ENCODE measurements at regions not wholly inside any gene's neighbourhood (a gene's known extent, or its start where the extent isn't known, plus 50 kb on each side); places are given as distances from the start of the nearest gene placed in this dataset.

GRCh38 chr14:96658611-96659010 is 138.6 kb upstream of the VRK1 start:
- ChIA-PET CTCF (interaction anchor here (0.6 kb wide), 1 partner anchor 1075 kb away, joined by 3 read pairs; no protein-coding TSS in a partner anchor), POLR2A (no interaction called here)
- no peak for DNase-seq (ENCODE audit: low read depth)
- Histone ChIP-seq H3K4me3 (ENCODE audit: low read depth, low read length) (no peak overlapping the region), H3K36me3 (ENCODE audit: control insufficient read depth, insufficient read depth, low read length) (no peaks in the 10 kb centered on the region), H3K27me3 (ENCODE audit: control insufficient read depth, insufficient read depth, low read length) (no peaks in the 10 kb centered on the region)
- no peak for TF ChIP-seq CTCF (IDR thresholded peaks at IDR 0.05; ENCODE audit: insufficient read depth, low read depth, low read length)

- POLR2A ChIA-PET, result no interaction called here
- Histone ChIP-seq H3K36me3 (ENCODE audit: control insufficient read depth, insufficient read depth, low read length) (no peaks in the 10 kb centered on the region), H3K27me3 (ENCODE audit: control insufficient read depth, insufficient read depth, low read length) (no peaks in the 10 kb centered on the region), H3K4me3 (ENCODE audit: low read depth, low read length) (no peak overlapping the region)
- DNase-seq (ENCODE audit: low read depth), result no peak
- CTCF ChIA-PET, result no interaction called here
- TF ChIP-seq CTCF (IDR thresholded peaks at IDR 0.05; ENCODE audit: insufficient read depth, low read depth, low read length), result no peak
Measured at GRCh38 chr14:96660123-96660522, 137.1 kb upstream of the VRK1 start.

GRCh38 chr14:96660667-96661066 is 136.5 kb upstream of the VRK1 start:
- H3K36me3 ChIP-seq (ENCODE audit: control insufficient read depth, insufficient read depth, low read length), result no peaks in the 10 kb centered on the region
- ChIA-PET POLR2A (no interaction called here), CTCF (no interaction called here)
- H3K4me3 ChIP-seq (ENCODE audit: low read depth, low read length), result no peak overlapping the region
- no peaks in the 10 kb centered on the region for H3K27me3 ChIP-seq (ENCODE audit: control insufficient read depth, insufficient read depth, low read length)
- no peak for DNase-seq (ENCODE audit: low read depth)
- no peak for TF ChIP-seq CTCF (IDR thresholded peaks at IDR 0.05; ENCODE audit: insufficient read depth, low read depth, low read length)

- TF ChIP-seq CTCF (IDR thresholded peaks at IDR 0.05; ENCODE audit: insufficient read depth, low read depth, low read length), result no peak
- no peaks in the 10 kb centered on the region for H3K27me3 ChIP-seq (ENCODE audit: control insufficient read depth, insufficient read depth, low read length)
- H3K4me3 ChIP-seq (ENCODE audit: low read depth, low read length), result no peak overlapping the region
- ChIA-PET CTCF (no interaction called here), POLR2A (no interaction called here)
- no peaks in the 10 kb centered on the region for H3K36me3 ChIP-seq (ENCODE audit: control insufficient read depth, insufficient read depth, low read length)
- DNase-seq (ENCODE audit: low read depth), result no peak
Measured at GRCh38 chr14:96661244-96661969, 135.8 kb upstream of the VRK1 start.

- no peak for DNase-seq (ENCODE audit: low read depth)
- POLR2A ChIA-PET, result no interaction called here
- CTCF ChIA-PET, result no interaction called here
- H3K36me3 ChIP-seq (ENCODE audit: control insufficient read depth, insufficient read depth, low read length), result no peaks in the 10 kb centered on the region
- H3K27me3 ChIP-seq (ENCODE audit: control insufficient read depth, insufficient read depth, low read length), result no peaks in the 10 kb centered on the region
- no peak overlapping the region for H3K4me3 ChIP-seq (ENCODE audit: low read depth, low read length)
- TF ChIP-seq CTCF (IDR thresholded peaks at IDR 0.05; ENCODE audit: insufficient read depth, low read depth, low read length), result no peak
Measured at GRCh38 chr14:96662116-96662970, 134.8 kb upstream of the VRK1 start.

Data from BJ (cell line).